Coronary artery (tissue), 2 donors: ENCODE measurements at regions not wholly inside any gene's neighbourhood (a gene's known extent, or its start where the extent isn't known, plus 50 kb on each side); places are given as distances from the start of the nearest gene placed in this dataset.

Experiments used
- DNase-seq: peaks from one replicate; pipeline ENCODE4 v3.0.0-alpha.2; 2017; ENCODE audit warnings: low spot score
- H3K27ac ChIP-seq, 2 donors: fragments of 200-600 bp; sonication (generic); one replicate each; pipeline ENCODE4 v1.5.1; 2016 to 2019
- H3K4me3 ChIP-seq: fragments of 200-600 bp; sonication (generic); 2 replicates; pipeline ENCODE4 v1.5.1; 2016; ENCODE audit warnings: mild to moderate bottlenecking, moderate library complexity
- CTCF ChIP-seq: fragments of 200-600 bp; sonication (generic); IDR thresholded peaks from one replicate; pipeline ENCODE4 v1.5.1; 2019; ENCODE audit warnings: antibody characterized with exemption

GRCh38 chr16:85435286-85435685 is 177.8 kb upstream of the GSE1 start:
- H3K4me3 ChIP-seq = no peak overlapping the region
- DNase-seq = no peak
- H3K27ac ChIP-seq = no peak overlapping the region
- TF ChIP-seq CTCF = no peak

- no peak for DNase-seq
- Histone ChIP-seq H3K27ac (no peak overlapping the region), H3K4me3 (no peak overlapping the region)
- TF ChIP-seq CTCF = no peak
These were observed 177.4 kb upstream of the GSE1 start for GRCh38 chr16:85435700-85436099.

- Histone ChIP-seq H3K27ac (peak overlapping the region in 1 of 2 donors; percentile 71), H3K4me3 (peak overlapping the region; percentile 31)
- DNase-seq = no peak
- TF ChIP-seq CTCF = no peak
These were observed 176.9 kb upstream of the GSE1 start for GRCh38 chr16:85436207-85436606.

GRCh38 chr16:85436636-85437165 is 176.4 kb upstream of the GSE1 start:
- H3K4me3 ChIP-seq = peak overlapping the region; percentile 31
- TF ChIP-seq CTCF = no peak
- H3K27ac ChIP-seq = peak overlapping the region; percentile 4 to 71
- DNase-seq = no peak

- Histone ChIP-seq H3K4me3 (peak overlapping the region; percentile 31), H3K27ac (peak overlapping the region; percentile 4 to 71)
- no peak for TF ChIP-seq CTCF
These were observed 175.7 kb upstream of the GSE1 start for GRCh38 chr16:85437166-85438052.

GRCh38 chr16:85438981-85439685 is 174.0 kb upstream of the GSE1 start:
- Histone ChIP-seq H3K27ac (no peak overlapping the region), H3K4me3 (no peak overlapping the region)
- no peak for TF ChIP-seq CTCF
- no peak for DNase-seq

More at GRCh38 chr16:85437166-85438052, 175.7 kb upstream of the GSE1 start:
- DNase-seq = no peak
